Retinal pigment epithelial cell (primary cell): ENCODE measurements at regions not wholly inside any gene's neighbourhood (a gene's known extent, or its start where the extent isn't known, plus 50 kb on each side); places are given as distances from the start of the nearest gene placed in this dataset.

Experiments used
- DNase-seq: peaks from one replicate; pipeline ENCODE4 v3.0.0-alpha.2; 2010; ENCODE audit warnings: low read depth
- H3K4me3 ChIP-seq: 2 replicates; pipeline ENCODE4 v1.5.1; 2011; ENCODE audit warnings: mild to moderate bottlenecking, low read length, control low read depth, moderate library complexity
- CTCF ChIP-seq: conservative IDR thresholded peaks from 2 replicates; pipeline ENCODE4 v1.5.1; 2011; ENCODE audit warnings: low read depth, low read length, control low read depth, inconsistent platforms

- no peak for TF ChIP-seq CTCF
- DNase-seq: no peak
- no peak overlapping the region for H3K4me3 ChIP-seq
These were observed 63.6 kb upstream of the SLC12A2 start for GRCh38 chr5:128020012-128020411.

- H3K4me3 ChIP-seq: no peak overlapping the region
- no peak for DNase-seq
- no peak for TF ChIP-seq CTCF
These were observed 62.2 kb upstream of the SLC12A2 start for GRCh38 chr5:128021411-128021810.
